HG02610 (cell line): ENCODE measurements at regions not wholly inside any gene's neighbourhood (a gene's known extent, or its start where the extent isn't known, plus 50 kb on each side); places are given as distances from the start of the nearest gene placed in this dataset.

Source experiments
- ATAC-seq: cut with Tn5 transposase; IDR thresholded peaks from one replicate; pipeline ENCODE4 v1.9.1; 2021; ENCODE audit warnings: mild to moderate bottlenecking, moderate library complexity; ENCODE audit not compliant: unreplicated experiment

DNA sequence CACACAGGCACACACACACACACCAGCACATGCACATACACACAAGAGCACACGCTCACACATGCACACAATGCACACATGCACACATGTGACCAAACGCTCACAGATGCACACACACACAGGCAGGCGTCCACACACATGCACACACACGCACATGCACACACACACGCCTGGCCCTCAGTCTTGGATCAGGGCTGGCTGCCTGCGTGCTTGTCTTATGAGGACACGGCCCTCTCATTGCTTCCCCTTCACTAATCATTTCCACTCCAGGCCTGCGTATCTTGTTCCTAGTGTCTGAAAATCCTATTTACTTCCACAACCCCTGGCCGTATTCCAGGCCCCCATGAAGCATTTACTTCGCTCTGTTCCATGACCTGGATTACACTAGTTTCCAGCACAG is 740.5 kb downstream of the BRD1 start:
- no peak for ATAC-seq

DNA sequence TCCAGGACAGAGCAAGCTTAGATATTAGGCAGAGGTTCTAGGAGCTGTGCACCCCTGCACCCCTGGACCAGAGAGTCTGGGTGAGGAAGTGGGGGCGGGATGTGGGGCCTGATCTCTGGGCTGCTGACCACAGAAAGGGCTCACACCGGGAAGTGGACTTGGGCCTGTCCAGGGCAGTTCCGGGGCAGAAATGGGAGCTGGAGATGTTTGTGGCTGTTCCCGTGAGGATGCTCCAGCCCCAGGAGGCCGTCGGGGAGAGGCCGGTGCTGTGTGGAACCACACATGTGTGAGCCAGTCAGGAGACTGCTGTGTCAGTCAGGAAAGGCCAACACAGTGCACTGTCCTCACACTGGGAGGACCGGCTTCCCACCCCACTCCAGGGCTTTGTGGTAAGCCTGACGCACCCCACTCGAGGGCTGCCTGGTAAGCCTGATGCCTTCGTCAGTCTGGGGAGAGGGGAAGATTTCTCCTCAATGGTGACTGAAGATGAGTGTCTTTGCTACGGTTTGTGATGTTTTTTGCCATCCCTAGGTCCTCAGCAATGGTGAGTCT is 741.0 kb downstream of the BRD1 start:
- ATAC-seq, result no peak

DNA sequence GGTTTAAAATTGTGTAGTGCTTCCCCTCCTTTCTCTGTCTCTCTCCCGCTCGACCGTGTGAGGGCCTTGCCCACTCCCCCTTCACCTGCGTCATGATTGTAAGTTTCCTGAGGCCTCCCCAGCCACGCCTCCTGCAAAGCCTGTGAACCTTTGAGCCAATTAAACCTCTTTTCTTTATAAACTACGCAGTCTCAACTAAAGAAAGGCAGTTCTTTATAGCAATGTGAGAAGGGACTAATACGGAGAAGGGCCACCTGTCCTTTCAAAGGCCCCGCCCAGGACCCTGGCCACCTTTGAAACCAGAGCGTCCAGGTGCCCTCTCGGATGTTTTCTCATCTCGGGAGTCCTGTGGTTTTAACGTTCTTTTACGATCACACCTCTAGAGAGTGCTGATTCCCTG is 741.5 kb downstream of the BRD1 start:
- no peak for ATAC-seq

DNA sequence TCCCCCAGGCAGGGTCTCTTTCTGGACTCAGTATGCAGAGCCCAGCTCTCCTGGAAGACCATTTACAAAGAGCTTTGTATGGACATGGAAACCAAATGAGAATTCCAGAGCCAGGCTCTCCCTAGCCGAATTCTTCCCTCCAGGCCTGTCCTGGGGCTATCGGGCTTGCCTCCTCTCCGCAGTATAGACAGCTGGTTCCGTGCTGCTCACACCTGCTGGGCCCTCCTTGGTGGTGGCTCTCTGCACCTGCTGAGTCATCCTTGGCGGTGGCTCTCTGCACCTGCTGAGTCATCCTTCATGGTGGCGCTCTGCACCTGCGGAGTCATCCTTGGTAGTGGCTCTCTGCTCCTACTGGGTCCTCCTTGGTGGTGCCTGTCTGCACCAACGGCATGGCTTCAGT is 743.5 kb downstream of the BRD1 start:
- no peak for ATAC-seq

DNA sequence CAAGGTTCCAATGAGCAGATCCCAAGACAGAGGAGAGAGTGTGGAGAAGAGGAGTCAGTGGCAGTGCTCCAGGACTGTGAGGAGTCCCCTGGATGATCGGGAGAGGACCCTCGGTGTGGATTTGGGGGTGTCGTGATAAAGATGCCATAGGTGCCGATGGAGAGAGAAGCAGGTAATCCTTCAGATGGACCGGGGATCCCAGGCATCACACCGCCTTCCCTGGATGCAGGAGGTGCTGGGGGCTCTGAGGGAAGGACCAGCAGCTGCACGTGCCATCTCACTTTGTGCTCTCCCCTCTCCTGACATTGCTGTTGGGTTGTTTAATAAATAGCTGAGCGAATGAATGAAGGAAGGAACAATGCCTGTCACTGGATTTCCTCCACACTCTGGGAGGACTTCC is 744.1 kb downstream of the BRD1 start:
- ATAC-seq, result no peak

DNA sequence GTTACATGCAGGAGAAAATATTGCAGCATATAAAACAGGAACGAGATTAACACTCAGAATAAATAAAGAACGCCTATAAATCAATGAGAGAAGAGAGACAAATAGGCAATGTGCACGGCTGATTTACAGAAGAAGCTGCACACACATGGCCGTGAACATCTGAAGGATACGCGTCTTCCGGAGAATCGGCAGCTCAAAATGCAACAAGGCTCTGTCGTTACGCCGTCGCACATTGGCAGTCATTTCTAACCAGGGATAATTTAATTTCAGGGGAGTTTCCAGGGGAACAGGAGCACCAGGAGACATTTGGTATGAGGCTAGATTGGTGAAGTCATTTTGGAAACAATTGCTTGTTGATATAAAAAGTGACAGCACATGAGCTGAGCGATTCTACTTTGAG is 745.2 kb downstream of the BRD1 start:
- no peak for ATAC-seq

DNA sequence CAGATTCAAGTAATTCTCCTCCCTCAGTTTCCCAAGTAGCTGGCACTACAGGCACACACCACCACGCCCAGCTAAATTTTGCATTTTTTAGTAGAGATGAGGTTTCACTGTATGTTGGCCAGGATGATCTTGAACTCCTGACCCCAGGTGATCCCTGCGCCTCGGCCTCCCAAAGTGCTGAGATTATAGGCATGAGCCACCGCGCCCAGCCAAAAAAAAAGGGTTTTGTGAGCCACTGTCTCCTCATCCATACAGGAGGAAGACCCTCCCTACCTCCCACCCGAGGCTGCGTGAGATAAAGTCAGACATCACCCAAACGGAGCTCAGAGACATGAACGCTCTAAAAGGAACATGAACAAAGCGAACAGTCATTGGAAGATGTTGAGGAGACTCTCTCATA is 745.7 kb downstream of the BRD1 start:
- no peak for ATAC-seq

DNA sequence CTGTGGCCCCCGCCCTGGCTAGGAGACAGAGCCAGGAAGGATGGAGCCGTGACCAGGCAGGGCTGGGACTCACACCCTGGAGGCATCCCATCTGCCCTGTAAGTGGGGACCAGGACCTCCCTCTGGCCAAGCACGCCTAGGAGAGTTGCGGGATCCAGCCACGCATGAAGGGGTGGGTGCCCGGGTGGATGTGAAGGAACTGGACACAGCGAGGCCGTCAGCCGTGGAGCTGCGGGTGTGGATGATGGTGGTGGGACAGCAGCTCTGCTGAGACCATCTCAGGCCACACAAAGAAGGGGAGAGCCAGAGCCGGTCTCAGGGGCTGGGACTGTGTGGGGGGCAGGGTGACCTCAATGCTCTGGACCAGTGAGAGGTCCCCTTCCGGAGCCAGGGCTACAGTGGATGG is 746.4 kb downstream of the BRD1 start:
- ATAC-seq, result no peak

DNA sequence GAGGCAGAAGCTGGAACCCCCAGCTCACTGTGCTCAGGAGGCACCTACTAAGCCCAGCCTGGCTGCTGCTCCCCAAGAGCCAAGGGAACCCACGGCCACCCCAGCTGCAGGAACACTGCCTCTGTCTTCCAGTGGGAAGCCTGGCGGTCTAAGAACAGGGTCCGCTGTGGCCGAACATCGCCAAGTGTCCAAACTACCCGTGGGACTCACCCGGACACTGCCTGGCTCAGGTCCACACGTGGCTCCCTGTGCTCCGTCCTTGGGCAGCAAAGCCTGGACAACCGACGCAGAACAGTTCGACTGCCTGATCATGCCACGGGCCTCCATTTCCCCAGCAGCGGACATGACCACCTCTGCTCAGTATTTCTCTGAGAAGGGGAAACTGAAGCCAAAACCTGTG is 747.0 kb downstream of the BRD1 start:
- ATAC-seq, result no peak

DNA sequence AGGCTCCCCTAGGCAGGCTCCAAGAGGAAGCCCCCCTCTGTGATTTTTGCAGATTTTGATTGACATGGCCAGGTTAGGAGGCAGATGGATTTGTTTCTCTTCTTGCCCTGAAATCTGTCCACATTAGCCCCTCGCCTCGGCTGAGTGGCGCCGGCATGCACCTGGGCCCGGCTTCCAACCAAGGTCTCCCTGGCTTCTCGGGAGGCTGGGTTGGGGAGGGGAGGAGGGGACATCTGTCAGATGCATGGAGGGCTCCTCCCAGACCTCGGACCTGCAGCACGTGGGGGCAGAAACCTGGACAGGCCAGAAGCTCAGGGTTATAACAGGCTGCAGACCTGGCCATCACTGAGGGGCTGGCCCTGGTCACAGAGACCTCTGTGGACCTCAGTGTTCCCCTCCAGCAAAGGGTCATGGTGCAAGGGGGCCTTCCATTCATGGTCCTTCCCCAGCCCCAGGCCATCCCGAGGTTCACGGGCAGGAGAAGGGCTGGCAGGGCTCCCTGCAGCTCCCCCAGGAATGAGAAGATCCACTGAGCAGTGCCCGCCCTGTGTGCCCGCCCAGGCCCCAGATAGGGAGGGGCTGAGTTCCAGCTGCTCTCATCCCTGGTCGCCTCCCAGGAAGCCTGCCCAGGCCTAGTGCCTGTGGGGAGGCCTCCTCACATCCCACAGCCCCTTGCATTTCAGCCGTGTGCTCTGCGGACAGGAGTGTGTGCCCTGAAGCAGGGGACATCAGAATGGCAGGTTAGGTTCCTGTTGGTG is 747.8 kb downstream of the BRD1 start:
- no peak for ATAC-seq

DNA sequence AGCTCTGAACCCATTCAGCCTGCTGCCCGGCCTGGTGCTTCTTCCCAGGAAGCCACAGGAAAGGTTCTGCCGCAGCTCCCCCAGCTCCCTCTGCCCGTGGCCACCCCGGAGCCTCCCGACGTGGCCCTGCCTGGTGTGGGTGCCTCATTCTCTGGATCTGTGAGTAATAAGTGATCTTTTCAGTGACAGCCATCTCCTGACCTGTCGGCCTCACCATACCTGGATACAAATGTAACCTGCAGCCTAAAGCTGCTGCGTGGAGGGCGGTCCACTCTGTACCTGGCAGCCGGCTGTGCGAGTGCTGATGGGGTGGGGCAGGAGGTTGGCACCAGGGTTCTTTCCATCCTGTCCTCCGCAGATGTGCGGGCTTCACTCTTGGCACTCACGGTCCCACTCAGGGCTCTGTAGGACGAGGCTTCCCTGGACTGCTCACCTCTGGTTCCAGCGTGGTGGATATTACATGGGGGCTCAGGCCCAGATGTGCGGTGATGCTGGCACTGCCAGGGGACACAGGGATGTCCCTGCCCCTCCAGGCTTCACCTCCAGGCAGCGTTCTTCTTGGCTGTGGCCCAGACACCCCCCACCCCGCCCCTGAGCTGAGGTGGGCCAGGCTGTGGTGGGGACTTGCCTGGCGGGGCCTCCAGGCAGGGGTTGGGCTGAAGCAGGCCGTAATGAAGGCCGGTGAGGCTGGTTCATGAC is 748.5 kb downstream of the BRD1 start:
- no peak for ATAC-seq

DNA sequence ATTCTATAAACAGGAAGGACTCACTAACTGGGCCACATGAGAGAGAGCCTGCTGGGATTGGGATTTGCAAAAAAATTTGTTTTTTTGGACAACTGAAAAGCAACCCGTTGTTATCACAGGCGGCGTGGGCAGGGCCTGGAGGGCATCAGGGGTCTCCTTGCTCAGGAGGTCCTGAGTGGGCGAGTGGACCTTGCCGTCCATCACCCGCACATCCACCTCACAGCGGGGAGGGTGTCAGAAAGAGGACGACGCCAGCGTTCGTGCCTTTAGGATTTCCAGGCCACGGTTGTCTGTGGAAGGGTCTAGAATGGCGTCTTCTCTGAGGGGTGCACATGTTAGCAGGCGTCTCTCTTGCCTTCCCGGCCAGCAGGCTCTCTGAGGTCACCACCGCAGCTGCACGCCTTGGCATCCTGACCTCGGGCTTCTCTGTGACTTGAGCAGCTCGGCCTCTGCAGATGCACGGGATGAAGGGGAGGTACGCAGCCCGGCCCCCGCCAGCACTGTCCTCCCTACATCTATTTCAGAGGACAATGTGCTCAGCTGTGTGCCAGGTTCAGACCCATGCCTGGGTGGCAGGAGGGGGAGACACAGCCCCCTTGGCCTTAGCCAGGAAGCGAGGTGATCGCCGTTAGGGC is 749.5 kb downstream of the BRD1 start:
- no peak for ATAC-seq

DNA sequence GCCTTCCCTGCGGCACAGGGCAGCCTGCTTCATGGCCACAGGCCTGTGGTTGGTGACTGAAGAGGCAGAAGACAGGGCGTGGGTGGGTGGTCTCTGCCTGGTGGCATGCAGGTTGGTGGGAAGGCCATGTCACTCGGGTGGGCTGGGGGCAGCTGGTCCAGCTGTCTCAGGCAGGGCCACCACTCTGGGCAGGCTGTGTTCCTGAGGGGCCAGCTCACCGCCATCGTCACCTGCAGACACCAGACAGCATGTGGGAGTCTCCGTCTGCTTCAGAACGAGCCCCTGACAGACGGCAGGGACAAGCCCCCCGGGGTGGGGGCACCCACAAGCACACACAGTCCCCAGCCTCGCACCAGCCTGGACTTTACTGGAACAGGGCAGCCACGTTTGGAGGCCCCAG is 750.1 kb downstream of the BRD1 start:
- no peak for ATAC-seq

DNA sequence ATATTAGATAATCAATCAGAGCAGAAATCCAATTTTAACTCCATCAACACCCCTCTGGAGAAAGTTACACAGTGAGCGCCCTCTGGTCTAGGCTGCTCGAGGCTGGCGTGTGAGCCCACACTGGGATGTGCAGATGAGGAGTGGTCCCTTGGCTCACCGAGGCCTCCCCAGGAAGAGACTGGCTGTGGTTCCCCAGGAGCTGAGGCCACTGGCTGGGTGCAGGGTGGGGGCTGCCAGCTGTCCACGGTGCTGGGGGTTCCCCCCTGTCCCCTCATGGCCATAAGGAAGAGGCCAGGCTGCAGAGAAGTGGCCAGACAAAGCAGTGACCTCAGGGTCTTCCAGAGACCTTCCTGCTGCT is 750.7 kb downstream of the BRD1 start:
- no peak for ATAC-seq

DNA sequence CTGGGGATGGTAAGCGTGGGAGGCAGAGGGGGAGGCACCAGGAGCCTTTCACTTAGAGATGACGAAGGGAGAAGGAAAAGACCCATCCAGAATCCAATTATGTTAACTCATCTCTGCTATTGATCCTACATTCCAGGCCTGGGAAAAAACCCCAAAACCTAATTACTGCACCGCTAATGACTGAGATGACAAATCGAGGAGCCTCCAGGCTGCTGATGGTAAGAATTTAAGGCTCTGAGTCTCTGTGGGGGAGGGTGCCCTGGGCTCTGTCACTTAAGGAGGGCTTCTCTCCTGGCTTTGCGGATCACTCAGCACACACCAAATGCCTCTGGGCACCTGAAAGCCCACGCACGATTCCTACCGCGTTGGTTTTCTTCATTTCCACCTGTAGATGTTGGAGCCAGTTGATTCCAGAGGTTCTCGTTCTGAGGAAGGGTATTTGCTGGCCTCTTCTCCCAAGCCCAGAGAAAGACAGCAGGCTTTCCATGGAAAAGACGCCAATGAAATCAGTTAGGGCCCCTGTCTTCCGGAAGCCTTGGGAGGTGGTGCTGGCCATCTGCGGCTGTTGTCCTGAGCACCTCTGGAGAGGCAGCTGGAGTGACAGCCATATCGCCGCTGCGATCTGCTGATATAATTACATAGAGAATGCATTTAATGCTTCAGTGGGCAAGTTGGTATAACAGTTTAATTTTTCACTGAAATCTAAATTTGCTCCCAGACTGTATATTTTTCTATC is 751.2 kb downstream of the BRD1 start:
- ATAC-seq, result no peak

DNA sequence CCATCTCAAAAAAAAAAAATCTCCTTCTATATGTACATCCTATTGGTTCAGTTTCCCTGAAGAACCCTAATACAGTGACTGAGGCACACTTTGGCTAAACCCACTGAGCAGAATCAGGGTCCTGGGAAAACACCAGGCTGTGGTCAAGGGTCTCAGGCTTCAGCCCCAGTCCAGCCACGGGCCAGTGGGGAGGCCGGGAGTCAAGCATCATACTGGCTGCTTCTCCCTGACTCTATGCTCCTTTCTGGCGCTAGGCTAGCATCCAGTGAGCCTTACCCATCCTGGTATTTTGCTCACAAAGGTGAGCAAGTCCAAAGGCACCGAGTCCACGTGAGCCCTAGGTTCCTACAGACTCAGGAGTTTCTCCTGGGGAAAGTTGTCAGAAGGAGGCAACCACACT is 752.5 kb downstream of the BRD1 start:
- ATAC-seq, result no peak

DNA sequence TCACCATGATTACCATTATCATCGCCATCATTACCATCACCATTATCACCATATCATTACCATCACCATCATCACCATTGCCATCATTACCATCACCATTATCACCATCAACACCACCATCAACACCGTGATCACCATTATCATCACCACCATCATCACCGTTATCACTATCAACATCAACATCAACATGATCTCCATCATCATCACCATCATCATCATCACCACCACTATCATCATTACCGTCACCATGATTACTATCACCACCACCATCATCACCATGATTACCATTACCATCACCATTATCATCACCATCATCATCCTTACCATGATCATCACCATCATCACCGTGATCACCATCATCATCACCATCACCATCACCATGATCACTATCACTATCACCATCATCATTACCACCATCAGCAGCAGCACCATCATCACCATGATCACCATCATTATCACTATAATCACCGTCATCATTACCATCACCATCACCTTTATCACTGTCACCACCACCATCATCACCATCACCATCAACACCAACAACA is 753.7 kb downstream of the BRD1 start:
- ATAC-seq, result no peak

DNA sequence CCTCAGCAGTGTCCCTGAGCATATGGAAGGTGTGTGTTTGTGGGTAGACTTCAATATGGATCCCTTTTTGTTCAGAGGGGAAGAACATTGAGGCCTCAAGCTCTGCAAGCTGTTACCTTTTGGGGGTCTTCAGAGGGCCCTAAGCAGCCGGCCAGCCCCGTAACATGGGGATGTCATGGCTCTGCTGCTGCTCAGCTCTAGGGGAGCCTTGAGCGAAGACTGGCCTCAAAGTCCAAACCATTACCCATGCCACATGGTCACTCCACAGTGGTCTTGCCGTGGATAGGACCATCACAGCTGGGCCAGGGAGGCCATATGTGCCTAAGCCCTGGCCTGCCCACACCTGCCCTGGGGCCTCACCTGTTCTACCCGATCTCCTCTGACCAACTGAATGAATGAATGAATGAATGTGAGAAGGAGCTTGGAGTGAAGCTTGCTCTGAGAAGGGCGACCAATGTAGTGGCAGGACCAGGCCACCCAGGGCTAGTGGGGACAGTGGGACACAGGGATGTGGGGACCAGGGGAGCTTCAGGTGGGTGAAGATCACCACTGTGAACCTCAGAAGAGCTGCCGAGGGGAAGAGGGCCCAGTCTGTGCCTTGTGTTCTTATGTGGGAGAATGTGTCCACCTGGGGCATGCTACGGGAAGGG is 754.6 kb downstream of the BRD1 start:
- ATAC-seq, result no peak

DNA sequence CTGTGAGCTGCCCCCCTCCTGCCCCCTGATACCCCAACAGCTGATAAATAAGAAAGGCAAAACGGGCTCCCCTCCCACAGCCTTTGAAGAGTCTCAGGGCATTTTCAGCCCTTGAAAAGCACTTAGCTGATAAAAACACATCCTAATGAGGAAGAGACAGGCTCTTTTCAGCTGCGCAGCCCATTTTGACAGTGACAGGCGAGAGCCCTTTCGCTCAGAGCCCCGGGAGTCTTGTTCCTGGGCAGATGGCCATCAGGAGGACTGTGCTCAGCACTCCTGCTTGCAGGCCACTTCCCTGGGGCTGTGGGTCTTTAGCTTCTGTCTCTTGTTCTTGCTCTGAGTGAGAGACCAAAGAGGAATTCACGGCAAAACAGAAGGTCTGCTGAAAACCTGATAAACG is 757.2 kb downstream of the BRD1 start:
- no peak for ATAC-seq

DNA sequence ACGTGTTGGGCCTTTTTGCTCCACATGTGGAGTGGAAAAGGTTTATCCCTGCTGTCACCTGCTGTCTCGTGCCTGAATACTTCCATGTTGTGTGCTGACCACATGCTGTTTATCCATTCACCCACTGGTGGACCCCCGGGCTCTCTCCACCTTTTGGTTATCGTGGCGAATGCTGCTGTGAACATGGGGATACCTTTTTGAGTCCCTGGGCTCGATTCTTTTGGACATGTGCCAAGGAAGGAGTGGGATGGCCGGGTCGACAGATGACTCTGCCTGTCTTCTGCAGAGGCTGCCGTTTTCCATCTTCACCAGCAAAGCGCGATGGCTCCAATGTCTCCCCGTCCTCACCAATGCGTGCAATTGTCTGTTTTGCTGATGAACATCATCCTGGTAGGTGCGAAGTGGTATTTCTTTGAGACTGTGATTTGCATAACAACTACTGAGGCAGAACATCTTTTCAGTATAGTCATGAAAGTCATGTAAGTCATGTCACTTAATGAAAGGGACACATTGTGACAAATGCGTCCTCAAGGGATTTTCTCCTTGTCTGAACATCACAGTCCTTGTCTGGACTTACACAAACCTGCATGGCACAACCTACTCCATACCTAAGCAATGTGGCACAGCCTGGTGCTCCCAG is 758.7 kb downstream of the BRD1 start:
- ATAC-seq, result no peak
